VCaP (cell line): ENCODE measurements at regions not wholly inside any gene's neighbourhood (a gene's known extent, or its start where the extent isn't known, plus 50 kb on each side); places are given as distances from the start of the nearest gene placed in this dataset.

Source experiments
- H3K27ac ChIP-seq: fragments of 450-650 bp; 2 replicates; pipeline ENCODE4 v1.5.1; 2017
- TF ChIP-seq, protein P1 (sequence below): fragments of 450-650 bp; conservative IDR thresholded peaks from 2 replicates; pipeline ENCODE4 v1.5.1; 2017; ENCODE audit warnings: mild to moderate bottlenecking, moderate library complexity

DNA sequence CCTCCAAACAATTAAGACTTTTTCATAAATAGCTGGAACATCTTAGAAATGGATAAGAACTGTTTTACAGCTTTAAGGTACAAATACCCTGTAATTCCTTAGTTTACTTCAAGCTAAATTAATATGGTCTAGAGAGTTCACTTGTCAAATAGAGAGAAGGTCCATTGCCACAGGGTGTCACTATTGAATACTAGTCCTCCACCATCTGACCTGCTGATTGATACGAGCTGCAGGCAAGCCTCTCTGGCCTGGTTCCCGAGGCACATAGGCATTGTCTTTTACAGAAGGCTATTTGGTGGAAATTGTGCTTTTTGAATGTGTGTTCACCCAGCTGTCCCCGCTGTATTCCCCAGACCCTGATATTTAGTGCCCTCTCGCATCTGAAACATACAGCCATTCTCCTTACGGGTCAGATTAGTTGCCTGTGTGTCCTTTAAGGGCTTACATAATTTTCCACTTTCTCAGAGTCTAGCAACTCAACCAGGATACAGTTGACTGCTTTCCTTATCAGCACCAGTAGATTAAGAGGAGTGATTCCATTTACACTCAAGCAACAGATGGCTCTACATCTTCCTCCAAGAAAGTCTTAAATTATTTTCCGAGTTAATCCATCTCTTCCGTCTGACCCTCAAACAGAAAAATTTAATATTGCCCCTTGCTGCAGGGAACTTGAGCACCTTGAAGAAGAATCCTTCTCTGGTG lies 788.8 kb upstream of the FAT3 start:
- TF ChIP-seq, protein P1, sequence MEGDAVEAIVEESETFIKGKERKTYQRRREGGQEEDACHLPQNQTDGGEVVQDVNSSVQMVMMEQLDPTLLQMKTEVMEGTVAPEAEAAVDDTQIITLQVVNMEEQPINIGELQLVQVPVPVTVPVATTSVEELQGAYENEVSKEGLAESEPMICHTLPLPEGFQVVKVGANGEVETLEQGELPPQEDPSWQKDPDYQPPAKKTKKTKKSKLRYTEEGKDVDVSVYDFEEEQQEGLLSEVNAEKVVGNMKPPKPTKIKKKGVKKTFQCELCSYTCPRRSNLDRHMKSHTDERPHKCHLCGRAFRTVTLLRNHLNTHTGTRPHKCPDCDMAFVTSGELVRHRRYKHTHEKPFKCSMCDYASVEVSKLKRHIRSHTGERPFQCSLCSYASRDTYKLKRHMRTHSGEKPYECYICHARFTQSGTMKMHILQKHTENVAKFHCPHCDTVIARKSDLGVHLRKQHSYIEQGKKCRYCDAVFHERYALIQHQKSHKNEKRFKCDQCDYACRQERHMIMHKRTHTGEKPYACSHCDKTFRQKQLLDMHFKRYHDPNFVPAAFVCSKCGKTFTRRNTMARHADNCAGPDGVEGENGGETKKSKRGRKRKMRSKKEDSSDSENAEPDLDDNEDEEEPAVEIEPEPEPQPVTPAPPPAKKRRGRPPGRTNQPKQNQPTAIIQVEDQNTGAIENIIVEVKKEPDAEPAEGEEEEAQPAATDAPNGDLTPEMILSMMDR = peak; percentile 60

DNA sequence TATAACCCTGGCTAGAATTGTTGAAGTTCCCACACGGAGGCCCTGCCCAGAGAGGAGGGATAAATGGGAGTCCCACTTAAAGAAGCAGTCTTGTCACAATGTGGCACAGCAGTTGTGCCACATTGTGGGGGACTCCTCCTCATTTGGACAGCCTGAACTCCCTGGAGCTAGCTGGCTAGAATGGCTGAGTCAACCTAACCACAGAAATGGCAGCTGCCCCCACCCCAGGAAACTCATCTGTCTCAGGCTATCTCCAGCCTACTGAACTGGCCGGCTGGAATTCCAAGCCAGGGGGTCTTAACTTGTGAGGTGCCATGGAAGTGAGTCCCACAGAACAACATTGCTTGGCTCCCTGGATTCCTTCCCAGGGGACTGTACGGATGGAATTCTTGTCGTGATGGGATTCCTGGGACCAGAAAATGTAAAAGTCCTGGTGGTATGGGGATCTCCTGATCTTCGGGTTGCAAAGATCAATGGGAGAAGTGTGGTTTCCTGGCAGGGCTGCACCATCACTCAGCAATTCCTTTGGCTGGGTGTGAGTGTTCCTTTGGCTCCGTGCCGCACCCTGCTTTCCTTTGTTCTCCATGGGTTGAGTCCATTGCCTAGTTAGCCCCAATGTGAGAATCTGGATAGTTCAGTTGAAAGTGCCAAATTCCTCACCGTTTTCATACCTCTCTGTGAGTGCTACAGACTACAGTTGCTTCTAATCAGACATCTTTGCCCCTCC lies 791.2 kb upstream of the FAT3 start:
- no peak overlapping the region for H3K27ac ChIP-seq
- TF ChIP-seq, protein P1 = no peak

More for the DNA sequence above, 788.8 kb upstream of the FAT3 start:
- no peak overlapping the region for H3K27ac ChIP-seq

DNA sequence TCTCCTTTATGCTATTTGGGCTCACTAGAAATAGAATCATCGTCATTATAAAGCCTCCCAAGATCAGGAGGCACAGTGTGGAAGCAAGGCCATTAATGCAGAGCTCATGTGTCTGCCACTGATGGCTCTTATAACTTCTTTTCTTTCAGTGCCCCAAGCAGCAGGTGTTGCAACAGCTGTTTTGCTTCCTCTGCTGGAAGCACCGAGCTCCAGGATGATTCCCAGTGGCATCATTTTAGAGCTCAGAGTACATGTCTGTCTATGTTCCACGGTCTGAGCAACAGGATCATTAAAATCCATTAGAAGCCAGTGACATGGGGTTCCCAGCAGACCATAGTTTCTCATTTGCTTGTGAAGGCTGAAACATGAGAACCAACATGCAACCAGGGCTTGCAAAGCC lies 803.0 kb upstream of the FAT3 start:
- TF ChIP-seq, protein P1 = no peak

DNA sequence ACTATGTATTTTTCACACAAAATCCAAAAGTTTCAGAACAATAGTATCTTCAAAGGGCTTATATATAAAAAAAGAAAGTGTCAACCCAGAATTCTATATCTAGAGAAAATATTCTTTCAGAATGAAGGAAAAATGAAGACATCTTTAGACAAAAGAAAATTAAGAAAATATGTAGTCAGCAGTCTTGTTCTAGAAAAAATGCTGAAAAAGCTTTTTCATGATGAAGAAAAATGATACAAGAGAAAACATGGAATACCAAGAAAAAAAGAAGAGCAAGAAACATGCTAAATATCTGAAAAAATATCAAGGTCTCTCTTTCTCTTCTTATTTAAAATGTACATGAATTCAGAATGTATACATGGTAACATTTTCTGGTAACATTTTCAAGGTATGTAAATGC lies 816.8 kb upstream of the FAT3 start:
- TF ChIP-seq, protein P1 = no peak

More for the DNA sequence above, 803.0 kb upstream of the FAT3 start:
- H3K27ac ChIP-seq = no peak overlapping the region

DNA sequence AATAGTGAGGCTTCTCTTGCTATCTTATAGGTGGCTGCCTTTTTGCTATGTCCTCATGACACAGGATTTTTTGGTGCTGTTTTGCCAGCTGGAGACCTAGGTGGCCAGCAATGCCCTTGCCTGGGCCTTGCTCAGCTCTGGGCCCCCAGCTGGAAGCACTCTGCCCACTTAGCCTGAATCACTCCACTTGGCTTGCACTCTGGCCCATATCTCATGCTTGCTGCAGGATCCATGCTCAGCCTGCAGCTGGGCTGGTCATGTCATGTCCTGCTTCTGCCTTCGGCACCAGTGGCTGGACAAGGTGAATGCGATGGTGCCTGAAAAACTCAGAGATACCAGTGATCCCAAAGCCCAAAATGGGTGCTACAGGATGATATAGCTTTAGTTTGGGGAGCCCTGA lies 818.6 kb upstream of the FAT3 start:
- TF ChIP-seq, protein P1 = no peak
- no peak overlapping the region for H3K27ac ChIP-seq

More for the DNA sequence above, 816.8 kb upstream of the FAT3 start:
- H3K27ac ChIP-seq = no peak overlapping the region

DNA sequence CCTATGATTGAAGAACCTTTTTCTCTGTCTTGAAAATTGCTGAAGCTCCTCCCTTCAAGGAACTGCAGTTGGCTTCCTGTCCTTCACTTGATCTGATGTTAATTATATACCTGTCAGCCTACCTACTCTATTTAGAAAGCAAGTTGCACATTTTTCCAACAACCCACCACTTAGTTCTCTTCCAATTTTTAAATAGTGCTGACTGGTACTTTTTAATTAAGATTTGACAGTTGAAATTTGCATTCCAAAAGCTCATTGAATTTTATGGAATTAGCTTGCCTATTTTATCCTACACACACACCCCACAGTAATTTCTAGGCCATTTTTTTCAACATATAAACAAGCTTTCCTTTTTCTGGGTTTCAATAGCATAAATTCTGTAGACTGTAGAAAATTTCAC lies 820.3 kb upstream of the FAT3 start:
- TF ChIP-seq, protein P1 = no peak
- no peak overlapping the region for H3K27ac ChIP-seq

DNA sequence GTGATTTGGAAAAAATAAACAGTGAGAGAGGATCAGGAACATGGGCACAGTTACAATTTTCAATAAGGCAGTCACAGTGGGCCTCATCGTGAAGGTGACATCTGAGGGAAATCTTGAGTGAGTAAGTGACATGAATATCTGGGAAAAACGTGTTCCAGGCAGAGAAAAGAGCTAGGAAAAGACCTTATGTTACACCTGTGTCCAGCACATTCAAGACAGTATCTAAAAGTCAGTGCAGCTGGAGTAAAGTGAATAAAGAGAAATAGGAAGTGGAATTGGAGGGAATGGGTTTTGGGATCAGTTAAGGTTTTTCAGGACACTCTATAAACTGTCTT lies 827.5 kb upstream of the FAT3 start:
- peak overlapping the region; percentile 36; the same call in 1 of the 2 replicates for H3K27ac ChIP-seq
- TF ChIP-seq, protein P1 = no peak
